NCI-H774 (cell line): ENCODE measurements at regions not wholly inside any gene's neighbourhood (a gene's known extent, or its start where the extent isn't known, plus 50 kb on each side); places are given as distances from the start of the nearest gene placed in this dataset.
A peak's percentile ranks its signal among the peaks of the same experiment; 100 is the strongest.

ENCODE experiments used
- DNase-seq: peaks from one replicate; lab custom pipeline; 2025; lab: John Stamatoyannopoulos, UW

DNA sequence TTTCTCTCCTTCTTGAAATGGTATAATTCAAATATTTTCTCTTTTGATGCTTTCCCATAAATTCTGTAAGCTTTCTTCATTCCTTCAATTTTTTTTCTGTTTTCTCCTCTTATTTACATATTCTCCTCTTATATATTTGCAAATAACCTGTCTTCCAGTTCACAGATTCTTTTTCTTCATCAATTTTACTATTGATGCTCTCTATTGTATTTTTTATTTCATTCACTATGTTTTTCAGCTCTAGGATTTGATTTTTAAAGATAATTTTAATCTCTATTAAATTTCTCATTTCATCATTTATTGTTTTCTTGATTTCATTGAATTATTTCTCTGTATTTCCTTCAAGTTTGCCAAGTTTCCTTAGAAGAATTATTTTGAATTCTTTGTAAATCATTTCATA is 54.0 kb upstream of the PRPS1L1 start:
- DNase-seq = no peak

GRCh38 chr7:18082169-18082568 is 54.5 kb upstream of the PRPS1L1 start:
- DNase-seq = no peak

- DNase-seq = no peak
These were observed 58.7 kb upstream of the PRPS1L1 start for GRCh38 chr7:18086165-18087025.

DNA sequence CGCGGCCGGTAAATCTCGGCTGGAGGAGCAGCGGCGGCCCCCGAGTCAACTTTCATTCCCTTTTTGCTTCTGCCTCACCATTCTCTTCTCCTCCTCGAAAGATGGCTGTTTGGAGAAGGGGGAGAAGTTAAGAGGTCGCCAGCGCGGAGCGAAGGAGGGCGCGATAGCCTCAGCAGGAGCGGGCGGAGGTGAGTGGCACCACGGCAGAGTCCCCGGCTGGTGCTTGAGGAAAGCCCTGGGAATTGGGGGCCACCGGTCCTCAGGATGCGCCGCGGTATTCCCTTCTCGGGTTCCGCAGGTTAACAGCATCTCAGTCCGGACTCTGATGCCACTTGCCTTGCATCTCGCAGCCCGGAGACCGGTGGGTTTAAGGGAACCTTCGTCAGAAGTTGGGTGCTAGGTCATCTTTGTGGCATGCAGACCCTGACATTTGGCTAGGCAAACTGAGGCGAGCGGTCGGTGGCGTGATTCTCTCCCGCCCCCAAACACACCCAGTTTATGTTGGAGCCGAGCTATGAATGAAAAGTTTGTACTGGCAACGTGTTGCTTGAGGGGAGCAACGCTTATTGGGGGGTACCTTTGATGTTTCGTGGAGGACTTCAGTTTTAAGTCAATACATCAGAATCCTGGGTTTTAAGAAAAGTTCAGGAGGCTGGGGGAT is 59.5 kb upstream of the PRPS1L1 start:
- DNase-seq = no peak

DNA sequence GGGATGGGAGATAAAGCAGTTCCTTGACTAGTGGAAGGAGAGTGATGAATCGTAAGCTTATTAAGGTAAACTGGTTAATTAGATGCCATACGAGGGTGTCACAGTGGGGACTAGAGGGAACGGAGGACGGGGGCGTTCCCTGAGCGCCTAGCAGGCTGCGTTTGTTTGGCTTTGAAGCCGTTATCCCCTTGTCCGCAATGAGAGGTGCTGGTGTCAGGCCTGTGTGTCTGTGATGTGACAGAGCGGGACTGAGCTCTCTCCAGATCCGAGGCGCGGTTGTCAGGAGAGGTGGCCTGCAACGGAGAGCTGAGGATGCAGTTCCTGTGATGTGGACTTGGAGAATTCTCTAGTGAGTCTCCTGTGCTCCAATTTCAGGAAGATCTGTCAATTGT is 60.0 kb upstream of the PRPS1L1 start:
- no peak for DNase-seq

GRCh38 chr7:18096087-18096486 is 68.4 kb upstream of the PRPS1L1 start:
- DNase-seq = no peak

- DNase-seq = no peak
These were observed 74.9 kb upstream of the PRPS1L1 start for GRCh38 chr7:18102576-18102975.

DNA sequence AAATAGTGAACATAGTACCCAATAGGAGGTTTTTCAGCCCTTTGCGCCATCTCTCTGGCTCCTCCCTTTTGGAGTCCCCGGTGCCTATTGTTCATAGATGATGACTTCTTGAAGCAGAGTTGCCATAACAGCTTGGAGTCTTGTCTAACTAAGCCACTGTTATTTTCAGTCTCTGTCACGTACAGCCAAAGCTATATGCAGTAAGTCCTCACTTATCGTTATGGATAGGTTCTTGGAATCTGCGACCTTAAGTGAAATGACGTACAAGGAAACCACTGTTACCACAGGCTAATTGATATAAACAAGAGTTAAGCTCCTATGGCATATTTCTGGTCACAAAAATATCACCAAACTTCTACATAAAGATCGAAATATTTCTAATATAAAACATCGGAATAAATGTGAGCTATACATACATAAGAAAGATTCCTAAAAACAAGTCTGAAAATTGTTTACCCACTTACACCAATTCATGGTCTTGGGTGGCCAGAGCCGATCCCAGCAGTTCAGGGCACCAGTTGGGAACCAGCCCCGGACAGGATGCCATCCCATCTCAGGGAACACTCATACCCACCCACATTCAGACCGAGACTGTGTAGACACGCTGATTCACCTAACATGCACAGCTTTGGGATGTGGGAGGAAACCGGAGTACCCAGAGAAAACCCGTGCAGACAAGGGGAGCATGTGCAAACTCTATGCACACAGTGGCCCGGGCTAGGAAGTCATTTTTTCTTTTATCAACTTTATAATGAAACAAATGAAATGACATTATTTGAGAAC is 76.0 kb upstream of the PRPS1L1 start:
- no peak for DNase-seq

GRCh38 chr7:18109762-18110161 is 82.1 kb upstream of the PRPS1L1 start:
- DNase-seq = no peak

DNA sequence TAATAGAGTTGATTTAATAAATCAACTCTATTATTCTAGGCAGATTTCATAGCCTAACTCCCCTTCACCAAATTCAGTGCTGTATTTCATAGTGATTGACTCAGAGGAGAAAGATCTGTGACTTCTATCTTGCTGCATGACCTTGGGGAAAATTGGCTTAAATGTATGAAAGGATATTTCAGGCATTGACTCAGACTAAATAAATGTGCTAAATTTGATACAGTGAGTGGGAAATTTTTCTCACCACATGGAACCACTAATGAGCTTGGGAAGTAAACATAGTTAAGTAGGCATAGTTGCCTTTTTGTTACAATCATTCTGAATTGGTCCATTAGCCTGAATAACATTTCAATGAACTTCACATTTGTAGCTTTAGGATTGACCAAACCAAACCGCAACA is 89.0 kb upstream of the PRPS1L1 start:
- no peak for DNase-seq

DNA sequence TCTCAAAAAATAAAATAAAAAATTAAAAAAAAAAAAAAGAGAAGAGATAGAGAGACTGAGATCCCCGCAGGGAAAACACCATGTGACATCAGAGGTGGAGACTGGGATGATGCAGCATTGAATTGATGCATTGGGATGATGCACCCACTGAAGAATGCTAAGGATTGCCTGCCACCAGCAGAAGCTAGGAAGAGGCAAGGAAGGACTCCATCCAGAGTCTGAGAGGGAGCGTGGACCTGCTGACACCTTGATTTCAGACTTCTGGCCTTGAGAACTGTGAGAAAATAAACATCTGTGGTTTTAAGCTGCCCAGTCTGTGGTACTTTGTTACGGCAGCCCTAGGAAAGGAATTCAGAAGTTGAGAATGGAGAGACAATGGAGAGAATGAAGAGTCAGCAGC is 89.8 kb upstream of the PRPS1L1 start:
- DNase-seq = no peak

- no peak for DNase-seq
These were observed 92.3 kb upstream of the PRPS1L1 start for GRCh38 chr7:18119985-18120384.

DNA sequence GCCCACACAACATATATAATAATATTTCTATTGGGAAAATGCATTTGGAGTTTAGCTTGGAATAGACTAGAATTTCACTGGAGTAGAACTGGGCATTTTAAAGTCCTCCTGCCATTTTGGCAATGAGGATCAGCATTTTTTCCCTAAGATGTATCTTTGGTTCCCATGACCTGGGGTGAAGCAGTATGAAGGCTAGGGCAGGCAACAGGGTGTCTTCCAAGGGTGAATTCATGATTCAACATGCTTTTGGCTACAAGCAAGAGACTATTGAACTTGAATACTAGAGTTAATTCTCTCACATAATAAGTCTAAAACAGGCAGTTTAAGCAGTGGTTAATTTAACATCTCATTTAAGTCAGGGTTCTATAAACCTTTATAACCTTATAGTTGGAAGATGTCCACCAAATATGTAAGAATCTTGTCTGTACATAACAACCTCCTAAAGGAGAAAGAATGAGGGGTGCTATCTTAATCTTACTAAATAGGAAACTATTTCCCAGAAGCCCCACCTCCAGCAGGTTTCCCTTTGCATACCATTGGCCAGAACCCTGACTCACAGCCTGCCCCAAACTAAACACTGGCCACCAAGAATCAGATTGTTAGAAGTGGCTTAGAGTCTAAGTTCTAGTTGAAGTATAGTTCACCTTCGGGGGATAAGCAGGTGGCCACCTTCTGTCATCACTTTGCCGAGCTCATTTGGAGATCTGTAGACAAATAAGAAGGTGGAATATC is 96.0 kb upstream of the PRPS1L1 start:
- DNase-seq = no peak

GRCh38 chr7:18125476-18125875 is 97.8 kb upstream of the PRPS1L1 start:
- no peak for DNase-seq

DNA sequence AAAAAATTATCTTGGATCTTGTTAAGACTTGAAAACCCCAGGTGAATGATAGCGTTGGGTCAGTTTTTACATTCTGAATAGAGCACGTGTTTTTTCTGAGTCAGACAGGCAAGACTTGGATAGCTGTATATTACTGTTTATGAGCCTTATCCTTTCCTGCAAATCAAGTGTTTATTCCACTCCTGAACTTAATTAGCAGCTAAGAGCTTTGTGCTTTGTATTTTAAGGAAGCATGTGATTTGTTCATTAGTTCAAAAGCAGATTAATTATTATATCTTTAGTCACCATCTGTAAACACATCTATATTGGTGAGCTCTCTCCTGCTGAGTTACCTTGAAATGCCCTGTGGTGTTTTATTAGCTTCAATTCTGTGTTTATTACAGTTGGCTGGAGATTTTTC is 98.6 kb upstream of the PRPS1L1 start:
- peak; percentile 7 for DNase-seq

DNA sequence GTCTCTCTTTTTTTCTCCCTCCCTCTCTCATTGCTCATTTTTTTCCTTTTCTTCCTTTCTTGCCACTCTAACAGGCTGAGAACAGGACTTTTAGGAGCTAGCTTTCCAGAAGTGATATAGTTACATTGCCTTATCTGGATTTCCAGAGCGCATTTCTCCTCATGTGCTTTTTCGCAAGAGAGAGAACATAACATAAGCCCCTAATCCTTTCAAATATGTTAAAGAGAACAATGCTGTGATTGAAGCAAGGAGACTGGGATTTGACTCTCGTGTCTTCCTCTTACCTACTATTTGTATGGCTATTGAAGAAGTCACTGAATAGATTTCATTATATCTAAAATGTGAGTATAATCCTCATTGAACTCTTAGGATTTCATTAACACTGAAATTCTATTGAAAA is 101.2 kb upstream of the PRPS1L1 start:
- no peak for DNase-seq

DNA sequence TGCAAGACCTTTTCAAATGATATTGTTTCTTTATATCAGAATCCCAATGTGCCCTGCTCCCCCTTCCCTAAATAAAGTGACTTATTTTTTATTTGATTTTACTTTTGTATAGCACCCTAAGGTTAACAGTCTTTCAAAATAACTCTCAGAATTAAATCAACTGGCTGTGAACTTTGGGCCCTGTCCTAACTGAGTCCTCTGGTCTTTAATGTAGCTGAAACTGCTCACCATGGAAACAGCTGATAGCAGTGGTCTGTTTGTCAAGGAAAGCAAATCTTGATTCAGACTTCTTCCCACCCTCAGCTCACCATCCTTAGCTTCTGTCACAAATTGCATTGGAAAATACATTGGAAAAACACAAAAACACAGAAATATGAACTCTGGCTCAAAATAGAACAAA is 105.2 kb upstream of the PRPS1L1 start:
- no peak for DNase-seq

- DNase-seq = no peak
These were observed 106.3 kb upstream of the PRPS1L1 start for GRCh38 chr7:18133921-18134320.

- peak; percentile 7 for DNase-seq
These were observed 113.3 kb upstream of the PRPS1L1 start for GRCh38 chr7:18140943-18141342.

GRCh38 chr7:18144166-18144565 is 116.5 kb upstream of the PRPS1L1 start:
- DNase-seq = no peak

DNA sequence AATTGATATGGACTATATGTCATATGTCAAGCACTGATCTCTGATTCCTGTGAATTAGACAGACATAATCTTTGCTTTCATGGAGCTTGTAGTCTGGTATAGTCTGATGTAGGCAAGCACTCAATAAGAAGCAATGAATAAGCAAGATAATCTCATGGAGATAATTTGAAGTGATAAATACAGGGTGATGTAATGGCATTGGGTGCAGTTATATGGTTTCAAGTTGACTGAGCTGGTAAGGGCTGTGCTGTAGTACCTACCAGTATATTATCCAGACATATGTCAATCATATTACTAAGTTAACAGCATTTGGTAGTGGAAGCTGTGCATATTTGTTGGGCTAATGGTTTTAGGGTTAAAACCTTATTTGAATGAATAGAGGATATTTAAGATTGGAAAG is 117.5 kb upstream of the PRPS1L1 start:
- DNase-seq = no peak

DNA sequence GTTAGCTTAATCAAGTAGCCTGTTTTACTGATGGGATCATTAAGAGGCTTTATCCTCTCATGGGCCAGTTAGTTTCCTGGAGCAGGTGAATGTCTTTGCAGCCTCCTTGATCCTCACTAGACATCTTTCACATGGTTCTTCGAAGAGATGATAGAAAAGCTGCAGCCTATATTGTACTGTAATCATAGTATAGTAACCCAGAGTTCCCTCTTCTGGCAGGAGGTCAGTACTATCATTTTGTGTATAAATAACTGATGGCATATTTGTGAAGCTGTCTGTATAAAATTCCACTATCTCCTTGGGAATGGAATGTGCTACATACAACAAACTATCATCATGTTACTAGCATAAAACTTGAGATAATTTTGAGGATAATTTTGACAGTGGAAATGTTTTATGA is 123.8 kb upstream of the PRPS1L1 start:
- DNase-seq = no peak
